Astrocyte (in vitro differentiated cells and primary cell): ENCODE measurements at regions not wholly inside any gene's neighbourhood (a gene's known extent, or its start where the extent isn't known, plus 50 kb on each side); places are given as distances from the start of the nearest gene placed in this dataset.

Source experiments
- DNase-seq: peaks from one replicate; pipeline ENCODE4 v3.0.0-alpha.2; 2010; ENCODE audit warnings: low read depth
- FAIRE-seq: peaks from 2 replicates; lab custom pipeline; 2011; peaks lifted over from hg19 to GRCh38; lab: Jason Lieb, UNC
- H2AFZ ChIP-seq: 2 replicates; pipeline ENCODE4 v1.6.0; 2012; ENCODE audit warnings: low read depth, low read length, inconsistent platforms
- H3K27ac ChIP-seq: 2 replicates; pipeline ENCODE4 v1.5.1; 2011; ENCODE audit warnings: low read depth, low read length, inconsistent platforms
- H3K27me3 ChIP-seq: 2 replicates; pipeline ENCODE4 v1.6.0; 2011; ENCODE audit warnings: low read length, inconsistent platforms; ENCODE audit not compliant: insufficient read depth
- H3K36me3 ChIP-seq: 2 replicates; pipeline ENCODE4 v1.5.1; 2011; ENCODE audit warnings: low read length, inconsistent platforms; ENCODE audit not compliant: insufficient read depth
- H3K4me1 ChIP-seq: 2 replicates; pipeline ENCODE4 v1.5.1; 2011; ENCODE audit warnings: low read length, inconsistent platforms; ENCODE audit not compliant: insufficient read depth
- H3K4me2 ChIP-seq: 2 replicates; pipeline ENCODE4 v1.6.0; 2012; ENCODE audit warnings: low read length, inconsistent platforms
- H3K4me3 ChIP-seq: 2 replicates; pipeline ENCODE4 v1.5.1; 2011; ENCODE audit warnings: low read depth, mild to moderate bottlenecking, low read length, inconsistent platforms; ENCODE audit not compliant: insufficient read depth
- H3K79me2 ChIP-seq: 2 replicates; pipeline ENCODE4 v1.6.0; 2012; ENCODE audit warnings: mild to moderate bottlenecking, low read length, inconsistent platforms; ENCODE audit not compliant: insufficient read depth
- H3K9ac ChIP-seq: 2 replicates; pipeline ENCODE4 v1.6.0; 2012; ENCODE audit warnings: mild to moderate bottlenecking, low read length, inconsistent platforms
- H3K9me3 ChIP-seq: 2 replicates; pipeline ENCODE4 v1.5.1; 2012; ENCODE audit warnings: low read depth, mild to moderate bottlenecking, low read length, inconsistent platforms; ENCODE audit not compliant: insufficient read depth
- H4K20me1 ChIP-seq: 2 replicates; pipeline ENCODE4 v1.6.0; 2012; ENCODE audit warnings: low read length, inconsistent platforms; ENCODE audit not compliant: insufficient read depth
- H3K27ac Mint-ChIP-seq: one replicate; pipeline ENCODE4 v1.8.0; 2021; ENCODE audit warnings: mild to moderate bottlenecking, mixed read lengths; ENCODE audit not compliant: unreplicated experiment
- H3K27me3 Mint-ChIP-seq: one replicate; pipeline ENCODE4 v1.8.0; 2021; ENCODE audit warnings: low read depth, mixed read lengths; ENCODE audit not compliant: unreplicated experiment
- H3K36me3 Mint-ChIP-seq: one replicate; pipeline ENCODE4 v1.8.0; 2021; ENCODE audit warnings: low read depth, mixed read lengths; ENCODE audit not compliant: unreplicated experiment
- H3K4me1 Mint-ChIP-seq: one replicate; pipeline ENCODE4 v1.8.0; 2021; ENCODE audit warnings: low read depth, mixed read lengths; ENCODE audit not compliant: unreplicated experiment
- H3K4me3 Mint-ChIP-seq: one replicate; pipeline ENCODE4 v1.8.0; 2021; ENCODE audit warnings: mild to moderate bottlenecking, moderate library complexity, mixed read lengths; ENCODE audit not compliant: unreplicated experiment
- H3K9me3 Mint-ChIP-seq: one replicate; pipeline ENCODE4 v1.8.0; 2021; ENCODE audit warnings: mild to moderate bottlenecking, mixed read lengths; ENCODE audit not compliant: unreplicated experiment
- CTCF ChIP-seq: IDR thresholded peaks from 2 replicates; pipeline ENCODE4 v1.5.1; 2011; ENCODE audit warnings: low read depth, mild to moderate bottlenecking, inconsistent platforms, low read length, moderate library complexity; ENCODE audit not compliant: insufficient read depth
- EZH2 ChIP-seq: IDR thresholded peaks from 2 replicates; pipeline ENCODE4 v1.6.1; 2012; ENCODE audit warnings: mild to moderate bottlenecking, low read length, inconsistent platforms; ENCODE audit not compliant: insufficient read depth

GRCh38 chr10:88067737-88068136 is 204.3 kb downstream of the PTEN start:
- Histone ChIP-seq H3K9ac (no peak overlapping the region), H4K20me1 (no peaks in the 10 kb centered on the region), H3K27me3 (no peaks in the 10 kb centered on the region), H3K4me2 (no peak overlapping the region), H2AFZ (no peak overlapping the region), H3K4me1 (peaks cover 7% of the 10 kb centered on the region), H3K27ac (no peak overlapping the region), H3K4me3 (no peak overlapping the region), H3K79me2 (no peaks in the 10 kb centered on the region), H3K36me3 (no peaks in the 10 kb centered on the region), H3K9me3 (no peaks in the 10 kb centered on the region)
- Mint-ChIP-seq H3K9me3 (peaks cover 2% of the 10 kb centered on the region), H3K27ac (peak overlapping the region; percentile 85), H3K36me3 (no peaks in the 10 kb centered on the region), H3K27me3 (no peaks in the 10 kb centered on the region), H3K4me1 (peaks cover 36% of the 10 kb centered on the region), H3K4me3 (no peak overlapping the region)
- DNase-seq (no peak), FAIRE-seq (no peak)
- no peak for TF ChIP-seq EZH2
- TF ChIP-seq CTCF: no peak

GRCh38 chr10:88069338-88069737 is 205.9 kb downstream of the PTEN start:
- no peaks in the 10 kb centered on the region for H3K4me1 ChIP-seq
- no peaks in the 10 kb centered on the region for H3K79me2 ChIP-seq
- H4K20me1 ChIP-seq: no peaks in the 10 kb centered on the region
- H3K9ac ChIP-seq: no peak overlapping the region
- Mint-ChIP-seq H3K36me3 (no peaks in the 10 kb centered on the region), H3K27me3 (no peaks in the 10 kb centered on the region), H3K9me3 (peaks cover 2% of the 10 kb centered on the region), H3K4me3 (no peak overlapping the region), H3K4me1 (peaks cover 26% of the 10 kb centered on the region), H3K27ac (no peak overlapping the region)
- no peaks in the 10 kb centered on the region for H3K27me3 ChIP-seq
- H3K27ac ChIP-seq: no peak overlapping the region
- H2AFZ ChIP-seq: no peak overlapping the region
- no peak for FAIRE-seq
- no peak overlapping the region for H3K4me3 ChIP-seq
- DNase-seq: no peak
- no peaks in the 10 kb centered on the region for H3K36me3 ChIP-seq
- no peak overlapping the region for H3K4me2 ChIP-seq
- TF ChIP-seq CTCF (no peak), EZH2 (no peak)
- H3K9me3 ChIP-seq: no peaks in the 10 kb centered on the region

- Histone ChIP-seq H3K9me3 (no peaks in the 10 kb centered on the region), H3K9ac (no peak overlapping the region), H3K4me1 (no peaks in the 10 kb centered on the region), H4K20me1 (no peaks in the 10 kb centered on the region), H3K79me2 (no peaks in the 10 kb centered on the region), H3K36me3 (no peaks in the 10 kb centered on the region), H3K27me3 (no peaks in the 10 kb centered on the region), H2AFZ (no peak overlapping the region), H3K4me2 (no peak overlapping the region), H3K27ac (no peak overlapping the region), H3K4me3 (no peak overlapping the region)
- H3K4me3 Mint-ChIP-seq: no peak overlapping the region
- no peak for FAIRE-seq
- no peaks in the 10 kb centered on the region for H3K27me3 Mint-ChIP-seq
- H3K27ac Mint-ChIP-seq: no peak overlapping the region
- no peak for TF ChIP-seq CTCF
- peaks cover 19% of the 10 kb centered on the region for H3K4me1 Mint-ChIP-seq
- no peaks in the 10 kb centered on the region for H3K36me3 Mint-ChIP-seq
- no peak for DNase-seq
- peaks cover 2% of the 10 kb centered on the region for H3K9me3 Mint-ChIP-seq
These were observed 206.9 kb downstream of the PTEN start for GRCh38 chr10:88070080-88070880.
